Suprapubic skin (tissue), 4 donors: ENCODE measurements at regions not wholly inside any gene's neighbourhood (a gene's known extent, or its start where the extent isn't known, plus 50 kb on each side); places are given as distances from the start of the nearest gene placed in this dataset.
"Not testable (repeated sequence)": the region's sequence is repeated elsewhere in the genome, so short reads cannot be mapped to it uniquely, and the experiment has no call there.

Experiments
- DNase-seq, 2 donors: peaks; one replicate each; pipeline ENCODE4 v3.0.0-alpha.2; 2019; ENCODE audit warnings: low spot score in 2 of 2
- H3K27ac ChIP-seq: fragments of 200-600 bp; sonication (generic); one replicate; pipeline ENCODE4 v1.5.1; 2019
- H3K27me3 ChIP-seq: fragments of 200-600 bp; sonication (generic); one replicate; pipeline ENCODE4 v1.5.1; 2019
- H3K36me3 ChIP-seq: fragments of 200-600 bp; sonication (generic); one replicate; pipeline ENCODE4 v1.5.1; 2019
- H3K4me1 ChIP-seq: fragments of 200-600 bp; sonication (generic); one replicate; pipeline ENCODE4 v1.5.1; 2019
- H3K4me3 ChIP-seq: fragments of 200-600 bp; sonication (generic); one replicate; pipeline ENCODE4 v1.5.1; 2019; ENCODE audit warnings: mild to moderate bottlenecking
- H3K9me3 ChIP-seq: fragments of 200-600 bp; sonication (generic); one replicate; pipeline ENCODE4 v1.5.1; 2019
- WGBS: methylation state at CpG from one replicate; pipeline ENCODE4 v1.1.5; 2018; 5-methylcytosine and 5-hydroxymethylcytosine counted together

GRCh38 chr4:49117951-49118350 lies 131.9 kb downstream of the CWH43 start:
- peaks cover 38% of the 10 kb centered on the region for H3K9me3 ChIP-seq
- not testable (repeated sequence) for H3K36me3 ChIP-seq, H3K27me3 ChIP-seq, DNase-seq, H3K27ac ChIP-seq, H3K4me1 ChIP-seq, H3K4me3 ChIP-seq
- WGBS, result 77% methylated on average over 7 of the region's 7 CpGs

DNA sequence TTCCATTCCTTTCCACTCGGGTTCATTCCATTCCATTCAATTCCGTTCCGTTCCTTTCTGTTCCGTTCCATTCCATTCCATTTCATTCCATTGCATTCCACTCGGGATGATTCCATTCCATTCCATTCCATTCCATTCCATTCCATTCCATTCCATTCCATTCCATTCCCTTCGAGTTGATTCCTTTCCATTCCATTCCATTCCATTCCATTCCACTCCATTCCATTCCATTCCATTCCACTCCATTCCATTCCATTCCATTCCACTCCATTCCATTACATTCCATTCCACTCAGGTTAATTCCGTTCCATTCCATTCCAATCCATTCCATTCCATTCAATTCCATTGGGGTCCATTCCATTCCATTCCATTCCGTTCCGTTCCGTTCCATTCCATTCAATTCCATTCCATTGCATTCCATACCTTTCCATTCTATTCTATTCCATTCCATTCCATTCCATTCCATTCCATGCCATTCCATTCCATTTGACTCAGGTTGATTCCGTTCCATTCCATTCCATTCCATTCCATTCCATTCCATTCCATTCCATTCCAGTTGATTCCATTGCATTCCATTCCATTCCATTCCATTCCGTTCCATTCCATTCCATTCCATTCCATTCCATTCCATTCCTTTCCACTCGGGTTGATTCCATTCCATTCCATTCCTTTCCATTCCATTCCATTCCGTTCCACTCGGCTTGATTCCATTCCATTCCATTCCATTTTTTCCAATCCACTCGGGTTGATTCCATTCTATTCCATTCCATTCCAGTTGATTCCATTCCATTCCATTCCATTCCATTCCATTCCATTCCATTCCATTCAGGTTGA lies 132.5 kb downstream of the CWH43 start:
- H3K27ac ChIP-seq, H3K4me1 ChIP-seq, DNase-seq, H3K4me3 ChIP-seq, H3K36me3 ChIP-seq, H3K27me3 ChIP-seq: not testable (repeated sequence)
- H3K9me3 ChIP-seq, result peaks cover 38% of the 10 kb centered on the region
- WGBS, result 63% methylated on average over 16 of the region's 16 CpGs

DNA sequence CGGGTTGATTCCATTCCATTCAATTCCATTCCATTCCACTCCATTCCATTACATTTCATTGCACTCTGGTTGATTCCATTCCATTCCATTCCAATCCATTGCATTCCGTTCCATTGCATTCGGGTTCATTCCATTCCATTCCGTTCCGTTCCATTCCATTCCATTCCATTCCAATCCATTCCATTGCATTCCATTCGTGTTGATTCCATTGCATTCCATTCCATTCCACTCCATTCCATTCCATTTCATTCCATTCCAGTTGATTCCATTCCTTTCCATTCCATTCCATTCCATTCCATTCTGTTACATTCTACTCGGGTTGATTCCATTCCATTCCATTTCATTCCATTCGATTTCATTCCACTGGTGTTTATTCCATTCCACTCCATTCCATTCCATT lies 133.3 kb downstream of the CWH43 start:
- H3K27ac ChIP-seq, H3K27me3 ChIP-seq, H3K4me3 ChIP-seq, H3K4me1 ChIP-seq, H3K36me3 ChIP-seq, DNase-seq: not testable (repeated sequence)
- peaks cover 35% of the 10 kb centered on the region for H3K9me3 ChIP-seq
- WGBS, result 50% methylated on average over 8 of the region's 8 CpGs

DNA sequence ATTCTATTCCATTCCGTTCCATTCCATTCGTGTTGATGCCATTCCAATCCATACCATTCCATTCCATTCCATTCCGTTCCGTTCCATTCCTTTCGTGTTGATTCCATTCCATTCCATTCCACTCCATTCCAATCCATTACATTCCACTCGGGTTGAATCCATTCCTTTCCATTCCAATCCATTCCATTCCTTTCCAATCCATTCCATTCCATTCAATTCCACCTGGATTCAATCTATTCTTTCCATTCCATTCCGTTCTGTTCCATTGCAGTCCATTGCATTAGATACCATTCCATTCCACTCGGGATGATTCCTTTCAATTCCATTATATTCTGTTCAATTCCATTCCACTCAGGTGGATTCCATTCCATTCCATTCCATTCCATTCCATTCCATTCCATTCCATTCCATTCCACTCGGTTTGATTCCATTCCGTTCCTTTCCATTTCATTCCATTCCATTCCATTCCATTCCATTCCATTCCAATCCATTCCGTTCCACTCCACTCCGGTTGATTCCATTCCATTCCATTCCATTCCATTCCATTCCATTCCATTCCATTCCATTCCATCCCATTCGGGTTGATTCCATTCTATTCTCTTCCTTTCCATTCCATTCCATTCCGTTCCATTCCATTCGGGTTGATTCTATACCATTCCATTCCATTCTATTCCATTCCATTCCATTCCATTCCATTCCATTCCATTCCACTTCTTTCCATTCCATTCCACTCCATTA lies 134.1 kb downstream of the CWH43 start:
- 52% methylated on average over 15 of the region's 15 CpGs for WGBS
- H3K4me1 ChIP-seq, H3K27ac ChIP-seq, H3K27me3 ChIP-seq, H3K36me3 ChIP-seq, H3K4me3 ChIP-seq, DNase-seq: not testable (repeated sequence)
- peaks cover 28% of the 10 kb centered on the region for H3K9me3 ChIP-seq

- WGBS, result 72% methylated on average over 10 of the region's 10 CpGs
- H3K9me3 ChIP-seq, result peaks cover 23% of the 10 kb centered on the region
- DNase-seq, result not testable (repeated sequence)
Observed at GRCh38 chr4:49120804-49121203, 134.7 kb downstream of the CWH43 start.

DNA sequence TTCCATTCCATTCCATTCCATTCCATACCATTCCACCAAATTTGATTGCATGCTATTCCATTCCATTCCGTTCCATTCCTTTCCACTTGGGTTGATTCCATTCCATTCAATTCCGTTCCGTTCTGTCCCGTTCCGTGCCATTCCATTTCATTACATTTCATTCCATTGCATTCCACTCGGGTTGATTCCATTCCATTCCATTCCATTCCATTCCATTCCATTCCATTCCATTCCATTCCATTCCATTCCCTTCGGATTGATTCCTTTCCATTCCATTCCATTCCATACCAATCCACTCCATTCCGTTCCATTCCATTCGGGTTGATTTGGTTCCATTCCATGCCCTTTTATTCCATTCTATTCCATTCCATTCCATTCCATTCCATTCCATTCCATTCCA lies 140.4 kb downstream of the CWH43 start:
- H3K27me3 ChIP-seq, H3K27ac ChIP-seq, H3K36me3 ChIP-seq, H3K4me1 ChIP-seq, DNase-seq, H3K9me3 ChIP-seq, H3K4me3 ChIP-seq: not testable (repeated sequence)
- 65% methylated on average over 2 of the region's 9 CpGs for WGBS

More at GRCh38 chr4:49120804-49121203, 134.7 kb downstream of the CWH43 start:
- not testable (repeated sequence) for H3K27me3 ChIP-seq, H3K36me3 ChIP-seq, H3K4me3 ChIP-seq, H3K4me1 ChIP-seq, H3K27ac ChIP-seq

DNA sequence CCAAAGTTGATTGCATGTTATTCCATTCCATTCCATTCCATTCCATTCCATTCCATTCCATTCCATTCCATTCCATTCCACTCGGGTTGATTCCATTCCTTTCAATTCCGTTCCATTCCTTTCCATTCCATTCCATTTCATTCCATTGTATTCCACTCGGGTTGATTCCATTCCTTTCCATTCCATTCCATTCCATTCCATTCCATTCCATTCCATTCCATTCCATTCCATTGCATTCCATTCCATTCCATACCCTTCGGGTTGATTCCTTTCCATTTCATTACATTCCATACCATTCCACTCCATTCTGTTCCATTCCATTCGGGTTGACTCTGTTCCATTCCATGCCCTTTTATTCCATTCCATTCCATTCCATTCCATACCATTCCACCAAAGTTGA lies 140.8 kb downstream of the CWH43 start:
- not testable (repeated sequence) for H3K4me3 ChIP-seq, H3K9me3 ChIP-seq
- WGBS, result no CpG with 5 or more reads among the region's 5 CpGs

DNA sequence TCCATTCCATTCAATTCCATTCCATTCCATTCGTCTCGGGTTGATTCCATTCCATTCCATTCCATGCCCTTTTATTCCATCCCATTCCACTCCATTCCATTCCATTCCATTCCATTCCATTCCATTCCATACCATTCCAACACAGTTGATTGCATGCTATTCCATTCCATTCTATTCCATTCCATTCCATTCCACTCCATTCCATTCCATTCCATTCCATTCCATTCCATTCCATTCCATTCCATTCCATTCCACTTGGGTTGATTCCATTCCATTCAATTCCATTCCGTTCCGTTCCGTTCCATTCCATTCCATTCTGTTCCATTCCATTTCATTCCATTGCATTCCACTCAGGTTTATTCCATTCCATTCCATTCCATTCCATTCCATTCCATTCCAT lies 143.3 kb downstream of the CWH43 start:
- not testable (repeated sequence) for H3K4me3 ChIP-seq, H3K4me1 ChIP-seq, DNase-seq, H3K9me3 ChIP-seq, H3K27me3 ChIP-seq, H3K27ac ChIP-seq, H3K36me3 ChIP-seq
- no CpG with 5 or more reads among the region's 5 CpGs for WGBS

More for the DNA sequence above, 140.8 kb downstream of the CWH43 start:
- H3K36me3 ChIP-seq, DNase-seq, H3K27ac ChIP-seq, H3K27me3 ChIP-seq, H3K4me1 ChIP-seq: not testable (repeated sequence)

GRCh38 chr4:49129870-49130269 lies 143.8 kb downstream of the CWH43 start:
- not testable (repeated sequence) for DNase-seq, H3K4me1 ChIP-seq, H3K4me3 ChIP-seq, H3K27me3 ChIP-seq, H3K36me3 ChIP-seq, H3K27ac ChIP-seq, H3K9me3 ChIP-seq
- 15% methylated on average over 4 of the region's 8 CpGs for WGBS

DNA sequence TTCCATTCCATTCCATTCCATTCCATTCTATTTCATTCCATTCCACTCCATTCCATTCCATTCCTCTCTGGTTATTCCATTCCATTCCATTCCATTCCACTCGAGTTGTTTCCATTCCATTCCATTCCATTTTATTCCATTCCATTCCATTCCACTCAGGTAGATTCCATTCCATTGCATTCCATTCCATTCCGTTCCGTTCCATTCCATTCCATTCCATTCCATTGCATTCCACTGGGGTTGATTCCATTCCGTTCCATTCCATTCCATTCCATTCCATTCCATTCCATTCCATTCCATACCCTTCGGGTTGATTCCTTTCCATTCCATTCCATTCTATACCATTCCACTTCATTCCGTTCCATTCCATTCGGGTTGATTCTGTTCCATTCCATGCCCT lies 144.6 kb downstream of the CWH43 start:
- H3K36me3 ChIP-seq, H3K27ac ChIP-seq, H3K9me3 ChIP-seq, H3K4me3 ChIP-seq, DNase-seq, H3K4me1 ChIP-seq, H3K27me3 ChIP-seq: not testable (repeated sequence)
- WGBS, result 39% methylated on average over 5 of the region's 7 CpGs

- H3K4me3 ChIP-seq, H3K9me3 ChIP-seq, H3K27me3 ChIP-seq, H3K27ac ChIP-seq, DNase-seq, H3K4me1 ChIP-seq, H3K36me3 ChIP-seq: not testable (repeated sequence)
- WGBS, result 36% methylated on average over 9 of the region's 10 CpGs
Observed at GRCh38 chr4:49137043-49137442, 151.0 kb downstream of the CWH43 start.

- H3K36me3 ChIP-seq, H3K27ac ChIP-seq, H3K4me3 ChIP-seq, DNase-seq, H3K27me3 ChIP-seq, H3K4me1 ChIP-seq, H3K9me3 ChIP-seq: not testable (repeated sequence)
- 12% methylated on average over 6 of the region's 6 CpGs for WGBS
Observed at GRCh38 chr4:49137961-49138360, 151.9 kb downstream of the CWH43 start.

DNA sequence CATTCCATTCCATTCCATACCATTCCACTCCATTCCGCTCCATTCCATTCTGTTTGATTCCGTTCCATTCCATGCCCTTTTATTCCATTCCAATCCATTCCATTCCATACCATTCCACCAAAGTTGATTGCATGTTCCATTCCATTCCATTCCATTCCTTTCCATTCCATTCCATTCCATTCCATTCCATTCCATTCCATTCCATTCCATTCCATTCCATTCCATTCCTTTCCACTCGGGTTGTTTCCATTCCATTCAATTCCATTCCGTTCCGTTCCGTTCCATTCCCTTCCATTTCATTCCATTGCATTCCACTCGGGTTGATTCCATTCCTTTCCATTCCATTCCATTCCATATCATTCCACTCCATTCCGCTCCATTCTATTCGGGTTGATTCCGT lies 152.7 kb downstream of the CWH43 start:
- not testable (repeated sequence) for H3K27ac ChIP-seq, DNase-seq, H3K27me3 ChIP-seq, H3K4me3 ChIP-seq, H3K36me3 ChIP-seq, H3K9me3 ChIP-seq, H3K4me1 ChIP-seq
- WGBS, result 40% methylated on average over 3 of the region's 10 CpGs

DNA sequence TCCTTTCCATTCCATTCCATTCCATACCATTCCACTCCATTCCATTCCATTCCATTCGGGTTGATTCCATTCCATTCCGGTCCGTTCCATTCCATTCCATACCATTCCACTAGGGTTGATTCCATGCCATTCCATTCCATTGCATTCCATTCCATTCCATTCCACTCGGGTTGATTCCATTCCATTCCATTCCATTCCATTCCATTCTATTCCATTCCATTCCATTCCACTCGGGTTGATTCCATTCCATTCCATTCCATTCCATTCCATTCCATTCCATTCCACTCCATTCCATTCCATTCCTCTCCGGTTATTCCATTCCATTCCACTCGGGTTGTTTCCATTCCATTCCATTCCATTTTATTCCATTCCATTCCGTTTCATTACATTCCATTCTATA lies 153.4 kb downstream of the CWH43 start:
- not testable (repeated sequence) for DNase-seq, H3K4me3 ChIP-seq, H3K36me3 ChIP-seq, H3K4me1 ChIP-seq, H3K9me3 ChIP-seq, H3K27ac ChIP-seq, H3K27me3 ChIP-seq
- WGBS, result 61% methylated on average over 8 of the region's 8 CpGs
